ENCODE measurements at regions not wholly inside any gene's neighbourhood (a gene's known extent, or its start where the extent isn't known, plus 50 kb on each side); places are given as distances from the start of the nearest gene placed in this dataset.
"Not testable (repeated sequence)": the region's sequence is repeated elsewhere in the genome, so short reads cannot be mapped to it uniquely, and the experiment has no call there.

- H3K4me1 Mint-ChIP-seq (ENCODE audit: low read depth in 2 of 2); H3K27ac Mint-ChIP-seq; H3K4me3 Mint-ChIP-seq; DNase-seq; H3K36me3 Mint-ChIP-seq (ENCODE audit: insufficient read depth); ATAC-seq (replicated peaks); H3K27me3 Mint-ChIP-seq: not testable (repeated sequence)
- H3K9me3 Mint-ChIP-seq, result peaks cover 5 to 14% of the 10 kb centered on the region in 2 donors
Measured at GRCh38 chr11:13614918-13615317, 53.5 kb upstream of the FAR1 start.

- no peak overlapping the region for H3K4me3 Mint-ChIP-seq
- H3K9me3 Mint-ChIP-seq, result no peaks in the 10 kb centered on the region
- no peak for DNase-seq
- no peaks in the 10 kb centered on the region for H3K4me1 Mint-ChIP-seq (ENCODE audit: low read depth in 2 of 2)
- H3K27ac Mint-ChIP-seq, result no peak overlapping the region
- no peaks in the 10 kb centered on the region for H3K36me3 Mint-ChIP-seq (ENCODE audit: insufficient read depth)
- no peaks in the 10 kb centered on the region for H3K27me3 Mint-ChIP-seq
- no peak for ATAC-seq (replicated peaks)
Measured at GRCh38 chr11:13608656-13609055, 59.8 kb upstream of the FAR1 start.

GRCh38 chr11:13606701-13607100, 61.8 kb upstream of the FAR1 start:
- Mint-ChIP-seq H3K27me3 (no peaks in the 10 kb centered on the region), H3K4me3 (no peak overlapping the region), H3K27ac (no peak overlapping the region), H3K36me3 (ENCODE audit: insufficient read depth) (no peaks in the 10 kb centered on the region), H3K9me3 (no peaks in the 10 kb centered on the region), H3K4me1 (ENCODE audit: low read depth in 2 of 2) (no peaks in the 10 kb centered on the region)
- ATAC-seq (replicated peaks) (no peak), DNase-seq (no peak)

- DNase-seq, result no peak
- Mint-ChIP-seq H3K27ac (no peak overlapping the region), H3K36me3 (ENCODE audit: insufficient read depth) (no peaks in the 10 kb centered on the region), H3K4me3 (no peak overlapping the region), H3K4me1 (ENCODE audit: low read depth in 2 of 2) (no peaks in the 10 kb centered on the region), H3K27me3 (peaks cover 0 to 7% of the 10 kb centered on the region in 2 donors), H3K9me3 (no peaks in the 10 kb centered on the region)
- ATAC-seq (replicated peaks), result no peak
Measured at GRCh38 chr11:13603661-13604060, 64.8 kb upstream of the FAR1 start.

- no peak for ATAC-seq (replicated peaks)
- no peak overlapping the region for H3K4me3 Mint-ChIP-seq
- DNase-seq, result no peak
- no peak overlapping the region for H3K27ac Mint-ChIP-seq
- no peaks in the 10 kb centered on the region for H3K9me3 Mint-ChIP-seq
- peaks cover 0 to 7% of the 10 kb centered on the region in 2 donors for H3K27me3 Mint-ChIP-seq
- H3K36me3 Mint-ChIP-seq (ENCODE audit: insufficient read depth), result no peaks in the 10 kb centered on the region
- H3K4me1 Mint-ChIP-seq (ENCODE audit: low read depth in 2 of 2), result no peaks in the 10 kb centered on the region
Measured at GRCh38 chr11:13602844-13603243, 65.6 kb upstream of the FAR1 start.

GRCh38 chr11:13596611-13597326, 71.7 kb upstream of the FAR1 start:
- Mint-ChIP-seq H3K27ac (no peak overlapping the region), H3K36me3 (ENCODE audit: insufficient read depth) (no peaks in the 10 kb centered on the region), H3K4me1 (ENCODE audit: low read depth in 2 of 2) (no peaks in the 10 kb centered on the region), H3K9me3 (no peaks in the 10 kb centered on the region), H3K27me3 (peaks cover 0 to 15% of the 10 kb centered on the region in 2 donors), H3K4me3 (no peak overlapping the region)
- DNase-seq (no peak), ATAC-seq (replicated peaks) (no peak)

GRCh38 chr11:13595166-13595565, 73.3 kb upstream of the FAR1 start:
- Mint-ChIP-seq H3K27me3 (peaks cover 0 to 13% of the 10 kb centered on the region in 2 donors), H3K9me3 (peaks cover 0 to 3% of the 10 kb centered on the region in 2 donors), H3K4me3 (no peak overlapping the region), H3K27ac (no peak overlapping the region), H3K4me1 (ENCODE audit: low read depth in 2 of 2) (no peaks in the 10 kb centered on the region), H3K36me3 (ENCODE audit: insufficient read depth) (no peaks in the 10 kb centered on the region)
- no peak for ATAC-seq (replicated peaks)
- DNase-seq, result no peak

- peaks cover 0 to 11% of the 10 kb centered on the region in 2 donors for H3K9me3 Mint-ChIP-seq
- no peaks in the 10 kb centered on the region for H3K4me1 Mint-ChIP-seq (ENCODE audit: low read depth in 2 of 2)
- H3K36me3 Mint-ChIP-seq (ENCODE audit: insufficient read depth), result no peaks in the 10 kb centered on the region
- ATAC-seq (replicated peaks) (no peak), DNase-seq (no peak)
- no peak overlapping the region for H3K27ac Mint-ChIP-seq
- H3K27me3 Mint-ChIP-seq, result peaks cover 7 to 23% of the 10 kb centered on the region in 2 donors
- H3K4me3 Mint-ChIP-seq, result no peak overlapping the region
Measured at GRCh38 chr11:13594044-13594443, 74.4 kb upstream of the FAR1 start.

GRCh38 chr11:13578514-13579140, 82.8 kb upstream of the PTH start:
- no peak overlapping the region for H3K4me3 Mint-ChIP-seq
- H3K36me3 Mint-ChIP-seq (ENCODE audit: insufficient read depth), result no peaks in the 10 kb centered on the region
- H3K4me1 Mint-ChIP-seq (ENCODE audit: low read depth in 2 of 2), result peaks cover 0 to 2% of the 10 kb centered on the region in 2 donors
- DNase-seq (no peak), ATAC-seq (replicated peaks) (no peak)
- H3K9me3 Mint-ChIP-seq, result peaks cover 6 to 12% of the 10 kb centered on the region in 2 donors
- H3K27ac Mint-ChIP-seq, result no peak overlapping the region
- H3K27me3 Mint-ChIP-seq, result peaks cover 23 to 28% of the 10 kb centered on the region in 2 donors

GRCh38 chr11:13577881-13578280, 82.1 kb upstream of the PTH start:
- H3K36me3 Mint-ChIP-seq (ENCODE audit: insufficient read depth), result no peaks in the 10 kb centered on the region
- no peak overlapping the region for H3K4me3 Mint-ChIP-seq
- peaks cover 4 to 12% of the 10 kb centered on the region in 2 donors for H3K9me3 Mint-ChIP-seq
- peaks cover 18 to 28% of the 10 kb centered on the region in 2 donors for H3K27me3 Mint-ChIP-seq
- H3K27ac Mint-ChIP-seq, result no peak overlapping the region
- DNase-seq, result no peak
- no peak for ATAC-seq (replicated peaks)
- peaks cover 0 to 2% of the 10 kb centered on the region in 2 donors for H3K4me1 Mint-ChIP-seq (ENCODE audit: low read depth in 2 of 2)

- Mint-ChIP-seq H3K4me1 (ENCODE audit: low read depth in 2 of 2) (peaks cover 0 to 2% of the 10 kb centered on the region in 2 donors), H3K27me3 (peaks cover 23 to 26% of the 10 kb centered on the region in 2 donors), H3K4me3 (no peak overlapping the region), H3K36me3 (ENCODE audit: insufficient read depth) (no peaks in the 10 kb centered on the region), H3K9me3 (peaks cover 4 to 12% of the 10 kb centered on the region in 2 donors), H3K27ac (no peak overlapping the region)
- no peak for ATAC-seq (replicated peaks)
- DNase-seq, result no peak
Measured at GRCh38 chr11:13576995-13577394, 81.2 kb upstream of the PTH start.

- ATAC-seq (replicated peaks); H3K27ac Mint-ChIP-seq; DNase-seq; H3K9me3 Mint-ChIP-seq; H3K4me1 Mint-ChIP-seq (ENCODE audit: low read depth in 2 of 2); H3K4me3 Mint-ChIP-seq; H3K36me3 Mint-ChIP-seq (ENCODE audit: insufficient read depth): not testable (repeated sequence)
- H3K27me3 Mint-ChIP-seq, result peaks cover 16 to 22% of the 10 kb centered on the region in 2 donors
Measured at GRCh38 chr11:13575385-13575784, 79.6 kb upstream of the PTH start.

- Mint-ChIP-seq H3K4me1 (ENCODE audit: low read depth in 2 of 2) (no peaks in the 10 kb centered on the region), H3K4me3 (no peak overlapping the region), H3K27me3 (peaks cover 22 to 38% of the 10 kb centered on the region in 2 donors), H3K36me3 (ENCODE audit: insufficient read depth) (no peaks in the 10 kb centered on the region), H3K27ac (no peak overlapping the region), H3K9me3 (peaks cover 0 to 1% of the 10 kb centered on the region in 2 donors)
- DNase-seq, result no peak
- ATAC-seq (replicated peaks), result no peak
Measured at GRCh38 chr11:13567551-13567950, 71.8 kb upstream of the PTH start.

- peak; percentile 17 for ATAC-seq (replicated peaks)
- peaks cover 15 to 16% of the 10 kb centered on the region in 2 donors for H3K27me3 Mint-ChIP-seq
- H3K9me3 Mint-ChIP-seq, result peaks cover 2 to 7% of the 10 kb centered on the region in 2 donors
- H3K4me1 Mint-ChIP-seq (ENCODE audit: low read depth in 2 of 2), result peaks cover 8 to 10% of the 10 kb centered on the region in 2 donors
- no peak for DNase-seq
- peak overlapping the region in 1 of 2 donors; percentile 48 for H3K4me3 Mint-ChIP-seq
- no peaks in the 10 kb centered on the region for H3K36me3 Mint-ChIP-seq (ENCODE audit: insufficient read depth)
- H3K27ac Mint-ChIP-seq, result peak overlapping the region in 1 of 2 donors; percentile 44
Measured at GRCh38 chr11:13561860-13562259, 66.1 kb upstream of the PTH start.
